ENCODE measurements at regions not wholly inside any gene's neighbourhood (a gene's known extent, or its start where the extent isn't known, plus 50 kb on each side); places are given as distances from the start of the nearest gene placed in this dataset.

DNA sequence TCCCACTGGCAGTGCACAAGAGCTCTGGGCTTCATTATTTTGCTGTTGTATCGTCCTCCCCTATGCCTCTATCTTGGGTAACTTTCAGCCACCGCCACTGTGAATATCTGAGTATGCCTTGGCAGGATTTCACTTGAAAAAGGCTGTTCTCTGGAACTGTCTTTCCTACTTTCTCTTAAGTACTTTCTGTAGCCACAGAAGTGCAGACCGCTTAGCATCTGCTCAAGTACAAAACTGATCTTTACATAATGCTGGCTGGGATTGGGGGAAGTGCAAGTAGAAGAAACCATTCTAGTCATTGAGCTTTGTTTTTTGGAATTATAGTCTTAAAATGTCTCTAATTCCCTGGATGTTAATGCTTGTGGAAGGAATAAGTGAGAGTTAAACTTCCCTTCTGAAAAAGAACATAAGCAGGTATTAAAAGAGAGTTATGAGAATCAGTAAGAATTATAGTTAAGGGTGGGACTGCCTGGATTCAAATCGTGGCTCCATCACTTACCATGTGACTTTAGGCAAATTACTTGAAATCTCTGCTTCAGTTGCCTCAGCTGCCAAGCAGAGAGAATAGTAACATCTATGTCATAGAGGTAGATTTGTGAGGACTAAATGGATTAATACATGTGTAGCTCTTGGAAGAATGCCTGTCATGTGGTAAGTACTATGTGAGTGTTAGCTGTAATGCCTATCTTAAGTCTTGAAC is 77.5 kb downstream of the MID1IP1 start:
- no peak for DNase-seq
- Histone ChIP-seq H3K27me3 (no peaks in the 10 kb centered on the region), H3K27ac (no peak overlapping the region), H3K36me3 (no peaks in the 10 kb centered on the region), H3K9me3 (no peaks in the 10 kb centered on the region), H3K4me1 (peaks cover 0 to 11% (median 3%) of the 10 kb centered on the region in 4 donors), H3K4me3 (no peak overlapping the region)
- in situ Hi-C loops (cut with MboI; ENCODE audit: low pct_ligation_motif_present in 1 of 4, low pct_unique_long_range_greater_than_20kb in 1 of 4, low sequenced_read_pairs in 3 of 4), result no loop called here
- no peak for TF ChIP-seq POLR2A (IDR thresholded peaks at IDR 0.05)
- TF ChIP-seq CTCF (IDR thresholded peaks at IDR 0.05), result no peak
- no peak for TF ChIP-seq POLR2AphosphoS5 (IDR thresholded peaks at IDR 0.05)
- TF ChIP-seq EP300 (IDR thresholded peaks at IDR 0.05; ENCODE audit: low read depth), result no peak
- intact Hi-C loops (cut with DNase I; ENCODE audit: low total_unique reads), result no loop called here
- WGBS, 2 donors (ENCODE audit: low coverage in 1 of 2), result 42% methylated on average over 4 of the region's 4 CpGs; no CpG with 5 or more reads in 1 of the 2 donors

DNA sequence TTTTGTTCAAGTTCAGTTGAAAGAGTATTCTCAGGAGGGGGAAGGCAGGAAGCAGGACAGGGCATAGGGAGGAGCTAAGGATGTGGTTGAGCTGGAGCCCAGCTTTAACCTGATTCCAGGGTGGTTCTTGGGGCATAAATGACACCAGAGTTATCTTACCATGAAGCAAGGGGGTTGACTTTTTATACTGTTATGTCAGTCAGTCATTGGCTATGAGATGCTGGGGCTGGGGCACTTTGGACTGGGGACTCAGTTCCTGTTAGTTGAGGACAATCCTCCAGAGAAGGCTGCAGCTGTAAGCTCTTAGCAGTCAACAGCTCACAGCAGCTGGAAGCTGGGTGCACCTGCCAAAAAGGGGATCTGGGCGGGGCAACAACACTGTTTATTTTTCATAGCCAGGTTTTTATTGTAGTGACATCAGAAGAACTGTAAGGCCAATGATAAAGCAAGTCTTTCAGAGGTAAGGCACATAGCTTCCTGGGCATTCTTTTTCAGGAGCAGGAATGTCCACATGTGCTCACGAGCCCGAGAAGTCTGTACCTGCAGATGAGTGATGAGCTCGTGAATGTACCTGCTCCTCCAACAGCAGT is 78.5 kb downstream of the MID1IP1 start:
- Histone ChIP-seq H3K4me3 (no peak overlapping the region), H3K27me3 (no peaks in the 10 kb centered on the region), H3K9me3 (no peaks in the 10 kb centered on the region), H3K4me1 (peaks cover 0 to 11% (median 3%) of the 10 kb centered on the region in 4 donors), H3K36me3 (no peaks in the 10 kb centered on the region), H3K27ac (peak overlapping the region in 3 of 4 donors; percentile 35 to 51 (median 47))
- peak; percentile 46 for DNase-seq
- intact Hi-C loops (cut with DNase I; ENCODE audit: low total_unique reads) (no loop called here), in situ Hi-C loops (cut with MboI; ENCODE audit: low pct_ligation_motif_present in 1 of 4, low pct_unique_long_range_greater_than_20kb in 1 of 4, low sequenced_read_pairs in 3 of 4) (no loop called here)
- WGBS, 2 donors (ENCODE audit: low coverage in 1 of 2), result 27 to 57% methylated on average over 2 to 4 of the region's 4 CpGs
- TF ChIP-seq POLR2AphosphoS5 (IDR thresholded peaks at IDR 0.05) (no peak), POLR2A (IDR thresholded peaks at IDR 0.05) (no peak), EP300 (IDR thresholded peaks at IDR 0.05; ENCODE audit: low read depth) (no peak), CTCF (IDR thresholded peaks at IDR 0.05) (no peak)

GRCh38 chrX:38880296-38880854 is 79.1 kb downstream of the MID1IP1 start:
- H3K36me3 ChIP-seq, result no peaks in the 10 kb centered on the region
- no peak overlapping the region for H3K4me3 ChIP-seq
- intact Hi-C loops (cut with DNase I; ENCODE audit: low total_unique reads), result no loop called here
- H3K27me3 ChIP-seq, result no peaks in the 10 kb centered on the region
- TF ChIP-seq POLR2A (IDR thresholded peaks at IDR 0.05), result no peak
- TF ChIP-seq CTCF (IDR thresholded peaks at IDR 0.05), result no peak
- TF ChIP-seq POLR2AphosphoS5 (IDR thresholded peaks at IDR 0.05), result no peak
- no peak for TF ChIP-seq EP300 (IDR thresholded peaks at IDR 0.05; ENCODE audit: low read depth)
- 71% methylated on average over 3 of the region's 3 CpGs; no CpG with 5 or more reads in 1 of the 2 donors for WGBS, 2 donors (ENCODE audit: low coverage in 1 of 2)
- H3K9me3 ChIP-seq, result no peaks in the 10 kb centered on the region
- in situ Hi-C loops (cut with MboI; ENCODE audit: low pct_ligation_motif_present in 1 of 4, low pct_unique_long_range_greater_than_20kb in 1 of 4, low sequenced_read_pairs in 3 of 4), result no loop called here
- no peak for DNase-seq
- peaks cover 0 to 11% (median 3%) of the 10 kb centered on the region in 4 donors for H3K4me1 ChIP-seq
- H3K27ac ChIP-seq, result peak overlapping the region in 3 of 4 donors; percentile 35 to 51 (median 47)

- intact Hi-C loops (cut with DNase I; ENCODE audit: low total_unique reads), result no loop called here
- H3K27ac ChIP-seq, result peak overlapping the region in 1 of 4 donors; percentile 35
- 62% methylated on average over 2 of the region's 2 CpGs; no CpG with 5 or more reads in 1 of the 2 donors for WGBS, 2 donors (ENCODE audit: low coverage in 1 of 2)
Observed at GRCh38 chrX:38881066-38881465, 79.8 kb downstream of the MID1IP1 start.

More at GRCh38 chrX:38881066-38881465, 79.8 kb downstream of the MID1IP1 start:
- no peaks in the 10 kb centered on the region for H3K9me3 ChIP-seq
- peaks cover 0 to 11% (median 3%) of the 10 kb centered on the region in 4 donors for H3K4me1 ChIP-seq
- H3K36me3 ChIP-seq, result no peaks in the 10 kb centered on the region
- TF ChIP-seq CTCF (IDR thresholded peaks at IDR 0.05) (no peak), POLR2A (IDR thresholded peaks at IDR 0.05) (no peak), POLR2AphosphoS5 (IDR thresholded peaks at IDR 0.05) (no peak), EP300 (IDR thresholded peaks at IDR 0.05; ENCODE audit: low read depth) (no peak)
- H3K27me3 ChIP-seq, result no peaks in the 10 kb centered on the region
- no peak for DNase-seq
- H3K4me3 ChIP-seq, result no peak overlapping the region
- in situ Hi-C loops (cut with MboI; ENCODE audit: low pct_ligation_motif_present in 1 of 4, low pct_unique_long_range_greater_than_20kb in 1 of 4, low sequenced_read_pairs in 3 of 4), result no loop called here

Data from transverse colon (tissue), 4 donors.